HG03571 (cell line): ENCODE measurements at regions not wholly inside any gene's neighbourhood (a gene's known extent, or its start where the extent isn't known, plus 50 kb on each side); places are given as distances from the start of the nearest gene placed in this dataset.

Source experiments
- ATAC-seq: cut with Tn5 transposase; IDR thresholded peaks from one replicate; pipeline ENCODE4 v1.9.1; 2021; ENCODE audit not compliant: unreplicated experiment

GRCh38 chrY:7979770-7980169 lies 1068.2 kb upstream of the AMELY start:
- no peak for ATAC-seq

GRCh38 chrY:7977301-7977700 lies 1065.7 kb upstream of the AMELY start:
- no peak for ATAC-seq

- ATAC-seq: no peak
Measured at GRCh38 chrY:7968293-7968692, 1056.7 kb upstream of the AMELY start.

- no peak for ATAC-seq
Measured at GRCh38 chrY:7966916-7967315, 1055.4 kb upstream of the AMELY start.

GRCh38 chrY:7963393-7963792 lies 1051.8 kb upstream of the AMELY start:
- no peak for ATAC-seq

GRCh38 chrY:7962350-7962749 lies 1050.8 kb upstream of the AMELY start:
- ATAC-seq: no peak

- ATAC-seq: no peak
Measured at GRCh38 chrY:7961811-7962210, 1050.3 kb upstream of the AMELY start.

- ATAC-seq: no peak
Measured at GRCh38 chrY:7957773-7958172, 1046.2 kb upstream of the AMELY start.

GRCh38 chrY:7951187-7951852 lies 1039.8 kb upstream of the AMELY start:
- ATAC-seq: no peak

- ATAC-seq: no peak
Measured at GRCh38 chrY:7944135-7944534, 1032.6 kb upstream of the AMELY start.

- no peak for ATAC-seq
Measured at GRCh38 chrY:7942711-7943110, 1031.2 kb upstream of the AMELY start.

GRCh38 chrY:7941856-7942255 lies 1030.3 kb upstream of the AMELY start:
- no peak for ATAC-seq

GRCh38 chrY:7938982-7939718 lies 1027.6 kb upstream of the AMELY start:
- ATAC-seq: no peak

- no peak for ATAC-seq
Measured at GRCh38 chrY:7936831-7937230, 1025.3 kb upstream of the AMELY start.

- ATAC-seq: no peak
Measured at GRCh38 chrY:7936046-7936445, 1024.5 kb upstream of the AMELY start.

GRCh38 chrY:7935606-7936005 lies 1024.1 kb upstream of the AMELY start:
- no peak for ATAC-seq

- ATAC-seq: no peak
Measured at GRCh38 chrY:7932424-7932823, 1020.9 kb upstream of the AMELY start.

GRCh38 chrY:7929866-7930265 lies 1018.3 kb upstream of the AMELY start:
- ATAC-seq: no peak

- no peak for ATAC-seq
Measured at GRCh38 chrY:7924059-7924458, 1012.5 kb upstream of the AMELY start.

- no peak for ATAC-seq
Measured at GRCh38 chrY:7923476-7924017, 1012.0 kb upstream of the AMELY start.

GRCh38 chrY:7920382-7920781 lies 1008.8 kb upstream of the AMELY start:
- no peak for ATAC-seq

GRCh38 chrY:7888506-7888905 lies 977.0 kb upstream of the AMELY start:
- no peak for ATAC-seq
